DMS114 treated with DMSO at 0.1 percent for 48 hours (cell line): ENCODE measurements at regions not wholly inside any gene's neighbourhood (a gene's known extent, or its start where the extent isn't known, plus 50 kb on each side); places are given as distances from the start of the nearest gene placed in this dataset.

Source experiments
- DNase-seq: peaks from one replicate; lab custom pipeline; 2025; ENCODE audit not compliant: unreplicated experiment; lab: John Stamatoyannopoulos, UW

DNA sequence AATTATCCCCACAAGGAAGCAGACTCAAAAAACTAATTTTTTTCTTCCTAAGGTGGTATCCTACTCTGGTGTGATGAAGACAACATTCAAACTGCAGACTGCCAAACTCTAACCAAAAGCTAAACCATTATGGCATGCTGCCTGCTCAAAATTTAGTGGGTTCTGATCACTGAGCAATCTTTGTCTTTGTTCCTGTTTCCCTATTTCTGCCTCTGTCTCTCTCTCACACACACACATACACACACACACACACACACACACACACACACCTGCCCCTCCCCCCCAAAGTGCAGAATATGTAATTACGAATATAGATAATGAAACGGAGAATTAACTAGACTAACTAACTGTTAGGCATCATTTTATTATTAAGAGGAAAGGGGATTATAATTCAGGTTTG lies 1278.6 kb downstream of the PCDH7 start:
- no peak for DNase-seq

DNA sequence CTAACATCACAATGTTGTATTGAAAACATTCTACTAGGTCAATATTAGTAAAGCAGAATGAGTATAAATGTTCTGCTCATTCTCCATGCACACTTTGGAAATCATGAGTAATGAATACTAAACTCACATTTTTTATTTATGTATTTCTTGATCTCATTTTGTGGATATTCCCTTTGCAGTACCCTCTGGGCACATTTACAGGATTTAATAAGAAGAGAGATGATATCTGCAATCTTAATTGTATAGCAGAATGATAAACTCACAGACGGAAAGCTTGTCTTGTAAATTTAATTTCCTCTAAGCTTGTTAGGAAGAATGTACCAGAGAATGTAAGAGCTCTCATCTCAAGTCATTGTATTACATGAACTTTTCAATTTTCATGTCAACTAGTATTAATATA lies 1279.7 kb downstream of the PCDH7 start:
- DNase-seq = no peak

DNA sequence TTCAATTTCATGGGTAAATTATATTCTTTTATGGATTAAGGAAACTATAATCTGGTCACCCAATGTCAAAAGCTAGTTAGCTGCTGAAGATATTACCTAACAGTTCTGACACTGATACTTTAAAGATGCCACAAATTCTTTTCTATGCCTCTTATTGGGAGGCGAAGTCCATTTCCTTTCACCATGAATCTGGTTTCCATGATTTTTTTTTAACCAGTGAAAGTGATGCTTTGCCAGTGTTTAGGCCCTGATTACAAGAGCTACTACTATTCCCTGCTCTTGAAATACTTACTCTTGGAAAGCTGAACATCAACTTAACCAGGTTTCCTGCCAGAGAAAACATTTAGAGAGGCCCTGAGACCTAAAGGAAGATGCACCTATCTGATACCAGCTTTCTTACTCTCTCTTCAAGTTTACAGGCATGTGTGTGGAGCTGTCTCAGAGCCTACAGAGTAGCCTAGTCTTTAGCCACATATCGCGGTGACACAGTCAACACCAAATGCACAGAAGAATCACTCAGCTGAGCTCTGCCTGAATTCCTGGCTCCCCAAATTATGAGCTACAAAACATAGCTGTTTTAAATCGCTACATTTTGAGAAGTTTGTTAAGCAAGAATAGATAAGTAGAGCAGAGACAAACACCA lies 1280.8 kb downstream of the PCDH7 start:
- no peak for DNase-seq

DNA sequence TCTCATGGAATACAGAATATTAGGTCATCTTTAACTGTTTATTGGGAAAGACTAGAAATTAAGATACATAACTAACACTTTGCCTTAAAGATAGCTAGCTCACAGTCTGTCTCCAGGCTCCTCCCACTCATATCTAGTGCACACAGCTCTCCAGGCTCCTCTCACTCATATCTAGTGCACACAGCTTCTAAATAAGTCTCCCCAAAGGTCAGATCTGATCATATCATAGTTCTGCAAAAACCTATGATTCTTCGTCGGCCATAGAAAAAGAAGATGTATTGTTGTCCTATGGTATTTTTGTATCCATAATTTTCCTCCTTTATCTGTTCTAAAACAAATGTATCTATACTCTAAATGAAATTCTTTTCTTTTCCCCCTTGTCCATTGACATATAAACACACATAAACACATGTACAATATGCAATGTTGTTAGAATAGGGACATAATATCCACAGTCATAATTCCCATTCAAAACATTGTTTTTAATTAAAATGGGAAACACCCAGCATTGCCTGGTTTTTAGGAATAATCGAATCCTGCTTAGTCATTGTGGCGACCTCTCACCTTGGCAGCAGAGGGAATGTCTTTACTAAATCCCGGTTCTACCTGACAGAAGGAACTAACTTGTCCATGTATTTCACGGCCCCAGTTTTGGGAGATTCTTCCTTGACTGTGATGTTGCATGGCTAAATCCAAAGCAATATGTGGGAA lies 1282.0 kb downstream of the PCDH7 start:
- DNase-seq = no peak

DNA sequence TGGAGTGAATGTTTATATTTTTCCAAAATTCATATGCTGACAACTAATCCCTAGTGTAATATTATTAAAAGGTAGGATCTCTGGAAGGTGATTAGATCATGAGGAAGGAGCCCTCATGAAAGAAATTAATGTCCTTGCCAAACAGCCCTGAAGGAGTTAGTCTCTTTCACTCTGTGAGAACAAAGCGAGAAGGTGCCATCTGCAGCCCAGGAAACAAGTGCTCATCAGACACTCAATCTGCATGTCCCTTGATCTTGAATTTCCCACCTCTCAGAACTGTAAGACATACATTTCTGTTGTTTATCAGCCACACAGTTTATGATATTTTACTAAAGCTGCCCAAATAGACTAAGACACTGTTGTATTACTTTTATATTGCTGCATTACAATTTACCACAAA lies 1283.4 kb downstream of the PCDH7 start:
- DNase-seq = no peak

DNA sequence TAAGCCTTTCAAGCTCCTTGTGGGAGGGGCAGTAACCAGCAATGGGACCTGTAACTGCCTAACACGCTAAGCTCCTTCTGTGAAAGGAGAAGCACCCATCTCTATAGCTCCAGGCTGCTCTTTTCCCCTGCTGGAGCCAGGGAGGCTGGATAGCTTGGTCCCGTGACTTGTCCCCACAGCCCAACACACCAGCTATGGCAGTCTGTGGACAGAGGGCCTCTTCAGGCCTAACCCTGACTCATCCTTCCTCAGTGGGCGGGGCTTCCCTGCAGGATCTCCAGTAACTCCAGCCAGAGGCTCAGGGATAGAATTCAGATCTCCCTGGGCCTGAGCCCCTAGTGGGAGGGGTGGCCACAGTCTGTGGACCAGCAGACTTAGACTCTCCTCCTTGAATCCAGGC lies 1290.1 kb downstream of the PCDH7 start:
- DNase-seq = no peak

DNA sequence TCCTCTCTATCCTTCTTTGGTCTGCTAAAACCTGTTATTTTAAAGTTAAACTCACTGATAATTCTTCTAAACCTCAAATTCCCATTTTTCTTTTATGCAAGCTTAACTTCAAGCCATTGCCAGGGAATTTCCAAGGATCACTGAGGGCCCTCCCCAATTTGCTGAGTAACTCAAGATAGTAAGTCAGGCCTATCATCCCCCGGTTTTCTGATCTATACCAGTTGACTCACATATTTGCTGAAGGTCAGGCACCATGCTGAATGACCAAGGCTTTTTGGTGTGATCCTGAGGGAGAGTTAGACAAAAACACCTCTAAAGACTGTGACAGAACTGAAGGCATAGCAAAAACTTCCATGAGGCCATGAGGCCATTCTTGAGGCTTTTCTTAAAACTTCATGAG lies 1301.9 kb downstream of the PCDH7 start:
- no peak for DNase-seq

DNA sequence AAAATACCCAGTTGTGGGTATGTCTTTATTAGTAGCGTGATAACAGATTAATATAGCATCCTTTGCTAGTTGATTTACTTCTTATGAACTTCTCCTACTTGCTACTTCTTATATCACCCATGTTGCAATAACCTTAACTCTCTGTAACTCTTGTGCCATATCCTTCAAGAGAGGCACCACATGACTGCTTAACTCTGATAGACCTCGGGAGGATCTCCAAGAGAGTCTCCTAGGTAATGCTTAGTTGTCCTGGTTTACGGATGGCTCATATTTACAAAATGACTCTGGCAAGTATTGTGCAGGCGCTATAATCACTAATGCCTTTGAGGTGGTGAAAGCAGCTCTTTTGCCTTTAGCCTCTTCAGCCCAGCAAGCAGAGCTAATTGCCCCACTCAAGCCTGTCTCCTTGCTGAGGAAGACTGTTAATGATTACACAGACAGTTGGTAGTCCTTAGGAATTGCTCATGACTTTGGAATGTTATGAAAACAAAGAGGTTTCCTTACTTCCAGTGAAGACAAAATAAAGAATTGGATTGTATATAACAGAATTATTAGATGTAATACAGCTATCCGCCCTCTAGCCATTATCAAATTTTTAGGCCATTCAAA lies 1305.8 kb downstream of the PCDH7 start:
- no peak for DNase-seq

DNA sequence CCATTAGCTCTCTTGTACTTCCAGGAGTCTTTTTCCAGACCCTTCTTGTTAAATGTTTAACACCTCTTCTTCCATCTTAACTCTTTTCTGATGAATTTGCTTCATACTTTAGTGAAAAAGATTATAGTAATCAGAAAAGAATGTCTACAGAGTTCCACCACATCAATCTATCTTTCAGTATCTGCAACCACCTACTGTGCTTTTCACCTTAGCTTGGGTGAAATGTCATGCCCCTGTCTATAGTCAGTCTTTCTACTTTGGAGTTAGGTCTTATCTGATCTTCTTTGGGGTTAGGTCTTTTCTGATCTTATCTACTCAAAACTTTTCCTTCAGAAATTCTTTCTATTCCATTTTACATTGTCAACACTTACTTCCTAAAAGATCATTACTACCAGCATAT lies 1310.2 kb downstream of the PCDH7 start:
- no peak for DNase-seq

DNA sequence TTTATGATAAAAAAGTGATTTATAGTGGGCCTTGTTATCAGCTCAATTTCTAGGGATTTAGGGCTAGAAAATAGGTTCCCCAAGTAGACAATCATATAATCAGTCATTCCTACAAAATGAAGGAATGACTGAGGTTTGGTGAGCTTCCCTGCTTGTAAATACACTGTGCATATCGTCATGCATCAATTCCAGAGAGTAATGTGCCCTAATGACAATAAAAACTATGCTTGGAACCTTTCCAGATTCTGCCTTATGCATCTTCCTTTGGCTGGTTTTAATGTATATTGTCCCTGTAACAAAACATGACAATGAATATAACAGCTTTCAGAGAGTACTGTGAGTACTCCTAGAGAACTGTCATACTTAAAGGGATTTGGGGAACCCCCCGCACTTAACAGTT lies 1310.9 kb downstream of the PCDH7 start:
- no peak for DNase-seq

DNA sequence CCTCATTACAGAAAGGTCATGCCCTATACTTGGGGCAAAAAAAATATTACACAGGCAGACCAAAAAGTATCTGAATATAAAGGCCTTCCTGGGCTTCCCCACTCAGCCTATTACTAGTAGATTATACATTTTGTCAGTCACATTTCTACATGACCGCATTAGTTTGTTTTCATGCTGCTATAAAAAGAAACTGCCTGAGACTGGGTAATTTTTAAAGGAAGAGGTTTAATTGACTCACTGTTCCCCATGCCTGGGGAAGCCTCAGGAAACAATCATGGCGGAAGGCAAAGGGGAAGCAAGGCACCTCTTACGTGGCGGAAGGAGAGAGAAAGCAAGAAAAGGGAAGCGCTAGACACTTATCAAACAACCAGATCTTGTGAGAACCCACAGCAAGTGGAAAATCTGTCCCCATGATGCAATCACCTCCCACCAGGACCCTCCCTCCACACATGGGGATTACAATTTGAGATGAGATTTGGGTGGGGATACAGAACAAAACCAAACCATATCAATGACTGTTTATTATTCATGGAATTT lies 1312.0 kb downstream of the PCDH7 start:
- DNase-seq = no peak

DNA sequence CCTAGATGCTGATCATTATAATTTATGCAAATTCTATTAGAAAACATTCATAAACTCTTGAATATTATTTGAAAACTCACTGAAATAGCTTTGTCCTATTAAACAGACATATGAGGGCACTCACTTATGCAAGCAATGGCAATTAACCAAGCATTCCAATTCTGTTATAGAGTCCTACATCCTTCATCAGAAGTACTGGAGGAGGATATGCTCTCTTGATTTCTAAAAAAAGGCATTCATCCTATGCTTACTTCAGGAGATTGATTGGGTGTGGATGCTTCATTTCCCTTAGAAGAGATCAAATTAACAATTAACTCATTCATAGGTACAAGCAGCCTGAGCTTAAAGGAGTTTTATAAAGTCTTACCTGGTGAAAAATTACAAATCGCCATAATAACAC lies 1317.2 kb downstream of the PCDH7 start:
- no peak for DNase-seq

DNA sequence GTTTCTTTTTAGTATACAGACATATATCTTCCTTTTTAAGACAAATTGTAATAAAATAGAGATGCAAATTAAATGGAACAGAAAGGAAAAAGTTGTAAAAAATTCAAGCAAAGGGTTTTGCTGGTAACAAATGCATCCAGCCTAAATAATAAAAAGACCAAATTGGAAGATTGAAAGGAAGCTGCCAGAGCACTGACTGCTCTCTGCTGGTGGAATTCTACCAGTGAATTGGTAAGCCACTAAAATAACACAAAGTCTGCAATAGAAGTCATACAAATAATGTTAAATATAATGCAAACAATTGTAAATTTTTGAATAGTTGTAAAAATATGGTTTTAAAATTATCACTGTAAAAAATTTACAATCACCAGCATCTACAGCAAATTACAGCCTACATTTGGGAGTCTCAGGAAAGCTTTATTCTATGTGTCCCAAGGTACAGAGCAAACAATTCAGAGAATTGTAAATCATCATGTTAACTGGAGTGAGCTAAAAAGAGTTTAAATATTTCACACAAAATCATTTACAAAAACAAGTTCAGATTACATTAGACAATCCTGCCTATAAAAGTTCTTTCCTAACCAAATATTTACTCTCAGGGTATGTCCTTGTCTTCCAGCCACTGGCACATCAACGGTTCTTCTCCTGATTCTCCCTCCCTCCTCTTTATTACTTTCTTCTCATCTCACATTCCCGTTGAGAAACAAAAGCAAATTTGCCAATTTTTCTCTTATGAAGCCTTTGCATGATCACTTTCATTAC lies 1322.5 kb downstream of the PCDH7 start:
- no peak for DNase-seq

DNA sequence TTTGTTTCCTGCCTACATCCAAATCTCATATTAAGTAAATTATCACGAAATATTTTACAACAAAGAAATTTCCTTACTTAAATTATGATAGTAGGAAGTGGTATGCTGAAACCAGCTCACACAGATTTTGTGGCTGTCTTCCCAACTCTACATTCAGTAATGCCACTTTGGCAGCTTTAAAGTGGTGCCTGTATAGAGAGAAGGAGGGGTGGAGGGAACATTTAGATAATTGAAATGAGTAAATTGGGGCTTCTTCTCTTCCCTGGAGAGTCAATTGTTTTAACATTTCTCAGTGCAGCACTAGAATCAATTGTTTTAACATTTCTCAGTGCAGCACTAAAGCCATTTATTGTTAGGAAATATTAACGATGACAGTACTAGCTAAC lies 1323.1 kb downstream of the PCDH7 start:
- no peak for DNase-seq

DNA sequence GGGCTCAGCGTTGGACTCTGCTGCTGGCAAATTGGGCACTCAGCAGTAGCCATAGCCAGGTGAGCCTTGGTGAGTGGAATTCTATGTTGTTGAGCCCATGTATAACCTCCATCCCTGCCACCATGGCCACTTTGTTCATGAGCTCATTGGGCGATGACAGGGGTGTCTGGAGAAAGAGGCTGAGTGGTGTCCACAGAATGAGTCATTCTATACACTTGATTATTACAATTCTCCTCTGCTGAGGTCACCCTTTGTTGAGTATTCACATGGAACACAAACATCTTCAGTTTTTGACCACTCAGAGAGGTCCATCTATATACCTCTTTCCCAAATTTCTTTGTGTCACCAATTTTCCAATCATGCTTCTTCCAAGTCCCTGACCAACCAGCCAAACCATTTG lies 1341.7 kb downstream of the PCDH7 start:
- DNase-seq = no peak

DNA sequence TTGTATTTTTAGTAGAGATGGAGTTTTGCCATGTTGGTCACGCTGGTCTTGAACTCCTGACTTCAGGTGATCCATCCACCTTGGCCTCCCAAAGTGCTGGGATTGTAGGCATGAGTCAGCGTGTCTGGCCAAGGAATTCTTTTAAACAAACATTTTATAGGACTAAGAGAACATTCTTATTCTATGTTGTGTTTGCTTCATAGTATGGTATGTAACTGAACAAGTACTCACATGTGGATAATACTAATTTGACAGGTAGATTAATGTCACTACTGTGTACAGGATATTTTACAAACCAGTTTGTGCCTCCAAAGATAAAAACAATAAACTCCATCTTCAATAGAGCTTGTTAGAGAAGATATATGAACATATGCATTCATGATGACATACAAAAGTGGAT lies 1353.4 kb downstream of the PCDH7 start:
- no peak for DNase-seq

DNA sequence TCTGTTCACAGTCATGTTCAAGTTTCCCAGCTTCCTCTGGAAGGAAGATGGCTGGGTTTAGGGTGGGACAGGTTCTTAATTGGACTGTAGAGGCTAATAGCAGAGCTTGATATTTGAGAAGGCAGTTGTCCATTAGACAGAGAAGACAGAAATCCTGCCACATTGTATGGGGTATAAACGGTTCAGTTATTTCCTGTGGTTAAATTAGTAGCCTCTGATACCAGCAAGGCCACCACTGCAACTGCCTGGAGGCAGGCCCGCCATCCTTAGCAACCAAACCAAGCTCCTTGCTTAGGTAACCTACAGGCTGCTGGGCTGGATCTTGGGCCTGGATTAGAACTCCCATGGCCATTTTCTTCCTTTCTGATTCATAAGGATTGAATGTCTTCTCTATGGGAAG lies 1367.0 kb downstream of the PCDH7 start:
- DNase-seq = no peak

DNA sequence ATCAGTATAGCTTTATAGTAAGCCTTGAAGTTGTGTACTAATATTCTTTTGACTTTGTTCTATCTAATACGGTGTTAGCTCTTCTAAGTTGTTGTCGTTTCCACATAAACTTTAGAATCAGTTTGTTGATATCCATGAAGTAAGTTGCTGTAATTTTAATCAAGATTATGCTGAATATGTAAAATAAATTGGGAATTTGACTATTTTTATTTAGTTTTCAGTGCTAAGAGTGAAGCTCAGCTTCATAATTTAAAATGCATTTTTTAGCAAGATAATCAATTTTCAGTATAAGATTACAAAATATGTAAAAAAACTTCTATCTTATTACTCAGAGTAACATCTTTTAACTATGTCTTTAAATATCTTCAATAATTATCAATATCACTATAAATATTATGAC lies 1374.8 kb downstream of the PCDH7 start:
- DNase-seq = no peak

DNA sequence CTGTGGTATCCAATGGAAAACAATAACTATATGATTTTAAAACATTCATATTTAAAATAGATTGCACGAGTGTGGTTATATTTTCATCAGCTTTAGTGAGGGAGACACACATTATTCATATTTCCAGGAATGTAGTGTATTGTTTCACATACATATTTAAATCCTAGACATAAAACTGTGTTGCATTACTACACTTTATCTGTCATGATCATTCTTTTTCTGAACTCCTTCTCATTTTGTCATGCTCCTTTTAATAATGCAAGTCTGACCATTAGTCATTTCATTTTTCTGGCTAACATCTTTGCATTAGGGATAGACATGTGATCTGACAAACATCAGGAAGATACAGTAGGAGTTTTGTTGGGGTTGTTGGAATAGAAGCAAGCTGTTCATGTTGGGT lies 1382.7 kb downstream of the PCDH7 start:
- no peak for DNase-seq

DNA sequence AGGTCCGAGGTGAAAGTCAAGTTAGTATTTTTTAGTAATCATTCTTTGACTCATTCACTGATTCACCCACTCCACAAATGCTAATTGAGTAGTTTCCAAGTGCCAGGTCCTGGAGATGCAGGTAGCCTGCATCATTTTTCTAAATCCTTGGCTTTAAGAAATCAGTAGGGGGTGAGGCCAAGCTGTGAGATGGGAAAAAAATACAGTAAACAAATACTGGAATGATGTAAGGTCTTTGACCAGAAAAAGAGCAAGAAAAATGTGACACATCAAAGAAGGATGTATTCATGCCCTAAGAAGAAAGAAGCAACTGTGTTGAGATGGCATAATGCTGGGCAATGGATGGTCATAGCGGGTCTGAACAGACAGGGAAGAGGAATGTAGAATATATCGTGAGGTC lies 1386.6 kb downstream of the PCDH7 start:
- no peak for DNase-seq

DNA sequence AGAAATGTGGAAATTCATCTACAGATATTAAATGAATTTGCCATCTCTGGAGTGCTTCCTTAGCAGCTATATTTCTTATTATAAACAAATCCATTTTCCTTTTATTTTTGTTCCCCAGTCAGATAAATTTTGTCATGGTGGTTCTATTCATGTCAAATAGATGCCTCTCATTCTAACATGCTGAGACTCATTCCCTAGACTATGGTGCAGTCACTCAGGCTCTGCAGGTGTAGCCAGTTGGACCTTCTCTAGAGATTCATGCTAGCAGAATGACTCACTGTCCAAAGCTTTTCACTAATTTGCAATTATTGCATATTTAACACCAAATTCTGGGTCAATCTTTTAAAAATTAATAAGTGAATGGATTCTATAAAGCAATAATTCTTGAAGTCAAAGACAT lies 1392.7 kb downstream of the PCDH7 start:
- DNase-seq = no peak

DNA sequence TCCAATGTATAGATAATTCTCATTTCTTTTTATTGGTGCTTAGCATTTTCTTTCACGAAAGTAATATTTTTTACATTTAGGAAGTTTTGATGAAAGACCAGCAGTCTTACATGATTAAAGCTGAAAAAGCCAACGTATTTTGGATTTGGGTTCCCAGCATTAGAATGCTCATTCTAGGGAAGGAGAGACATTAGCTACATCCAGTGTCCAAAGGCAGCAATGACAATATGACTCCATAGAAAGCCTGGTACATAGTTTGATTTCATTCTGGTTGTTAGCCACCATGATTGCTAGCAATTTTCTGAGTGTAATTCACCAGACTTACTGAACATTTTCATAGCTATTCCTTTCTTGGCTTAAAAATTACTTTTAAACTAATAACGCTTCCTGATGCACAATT lies 1397.5 kb downstream of the PCDH7 start:
- no peak for DNase-seq
